HG02759 (cell line): ENCODE measurements at regions not wholly inside any gene's neighbourhood (a gene's known extent, or its start where the extent isn't known, plus 50 kb on each side); places are given as distances from the start of the nearest gene placed in this dataset.
"Not testable (repeated sequence)": the region's sequence is repeated elsewhere in the genome, so short reads cannot be mapped to it uniquely, and the experiment has no call there.

Experiments
- ATAC-seq: cut with Tn5 transposase; IDR thresholded peaks from one replicate; pipeline ENCODE4 v1.9.1; 2021; ENCODE audit warnings: mild to moderate bottlenecking, moderate library complexity; ENCODE audit not compliant: unreplicated experiment

DNA sequence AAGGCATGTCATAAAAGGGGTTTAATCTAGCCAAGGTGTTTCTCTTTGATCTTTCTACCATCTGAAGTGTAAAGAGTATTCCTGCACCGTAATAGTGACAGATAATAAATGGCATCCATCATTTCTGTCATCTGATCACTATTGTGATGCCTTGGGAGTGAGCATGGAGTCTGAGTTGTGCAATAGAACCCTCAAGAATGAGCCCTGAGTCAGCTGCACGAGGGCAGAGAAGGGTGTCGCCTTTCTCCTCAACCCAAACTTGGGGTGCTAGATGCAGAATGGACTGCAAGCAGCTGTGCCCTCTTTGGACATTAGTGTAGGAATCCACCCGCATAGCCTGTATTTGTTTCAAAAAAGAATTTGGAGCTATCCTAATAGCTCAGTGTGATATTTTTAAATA, 115.2 kb downstream of the ZNF37A start:
- ATAC-seq: no peak

DNA sequence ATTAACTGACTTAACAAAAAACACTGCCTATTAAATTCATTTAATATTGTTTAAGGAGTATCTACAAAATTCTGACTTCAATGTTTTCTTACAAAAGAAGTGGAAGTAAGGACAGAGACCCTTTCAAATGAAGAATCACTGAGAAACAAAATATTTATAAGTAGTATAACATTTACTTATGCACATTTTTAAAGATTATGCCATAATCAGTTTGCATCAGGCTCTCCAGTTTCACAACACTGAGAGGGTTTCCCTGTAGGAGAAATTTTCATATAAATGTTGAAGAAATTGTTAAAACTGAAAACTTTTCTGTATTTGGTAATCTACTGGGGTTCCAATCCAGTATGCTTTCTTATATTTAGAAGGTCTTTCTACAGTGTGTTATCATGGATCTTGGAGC, 115.6 kb downstream of the ZNF37A start:
- ATAC-seq: not testable (repeated sequence)

DNA sequence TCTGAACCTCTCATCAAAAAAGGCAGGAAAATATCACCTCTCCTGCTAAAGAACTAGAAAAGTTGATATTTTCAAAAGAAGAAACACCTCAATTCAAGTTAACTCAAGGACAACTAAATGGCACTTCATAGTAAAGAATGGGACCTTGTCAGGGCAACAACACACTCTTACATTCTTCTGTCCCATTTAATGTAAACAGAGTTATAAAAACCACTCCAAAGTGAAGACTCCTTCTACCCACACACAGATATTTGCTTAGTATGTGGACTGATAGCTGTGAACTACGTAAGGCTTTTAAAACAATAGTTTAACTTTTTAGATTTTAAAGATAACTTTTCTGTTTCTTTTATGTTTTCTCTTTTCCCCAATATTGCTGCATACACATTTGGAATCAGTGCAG, 118.3 kb downstream of the ZNF37A start:
- ATAC-seq: no peak

DNA sequence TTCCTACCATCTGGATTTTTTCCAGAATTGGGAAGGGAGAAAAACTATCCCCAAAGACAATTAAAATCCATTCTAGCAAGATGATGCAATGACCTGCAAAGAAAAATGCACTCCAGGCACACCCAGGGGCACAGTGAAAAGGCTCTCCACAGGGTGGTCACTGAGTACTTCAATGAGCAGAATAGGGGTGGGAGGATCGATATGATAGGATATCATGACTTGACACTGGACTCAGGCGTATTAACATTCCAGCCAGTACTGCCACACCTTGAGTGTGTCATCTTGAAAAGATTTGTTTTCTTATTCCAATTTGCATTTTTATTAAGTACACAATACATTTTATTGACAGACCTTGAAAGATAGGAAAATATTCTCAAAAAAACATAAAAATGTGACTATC, 132.2 kb downstream of the ZNF37A start:
- no peak for ATAC-seq

DNA sequence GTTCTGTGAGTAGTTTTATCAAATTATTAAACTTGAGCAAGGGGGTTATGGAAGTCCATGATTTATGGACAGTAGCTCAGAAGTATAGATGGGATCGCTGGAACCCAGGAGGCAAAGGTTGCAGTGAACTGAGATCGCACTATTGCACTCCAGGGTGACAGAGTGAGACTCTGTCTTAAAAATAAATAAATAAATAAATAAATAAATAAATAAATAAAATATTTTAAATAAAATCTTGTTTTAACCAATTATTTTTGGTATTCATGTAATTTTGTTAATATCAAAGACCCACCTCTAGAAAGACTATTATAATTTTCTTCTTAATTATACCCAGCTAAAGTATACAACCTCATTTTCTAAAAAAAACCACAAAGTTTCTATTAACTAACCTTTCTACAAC, 134.3 kb downstream of the ZNF37A start:
- ATAC-seq: no peak

DNA sequence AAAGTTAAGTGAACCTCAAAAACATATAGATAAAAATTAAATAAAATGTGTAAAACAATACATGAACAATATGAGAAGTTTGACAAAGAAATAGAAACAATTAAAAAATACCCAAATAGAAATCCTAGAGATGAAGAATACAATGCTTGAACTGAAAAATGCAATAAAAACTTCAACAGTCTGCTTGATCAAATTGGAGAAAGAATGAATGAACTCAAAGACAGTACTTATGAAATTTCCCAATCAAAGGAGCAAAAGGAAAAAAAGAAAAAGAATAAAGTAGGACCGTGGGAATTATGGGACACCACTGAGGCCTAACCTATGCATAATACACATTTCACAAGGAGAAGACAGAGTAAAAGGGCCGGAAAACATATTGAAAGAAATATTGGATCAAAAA, 144.3 kb downstream of the ZNF37A start:
- not testable (repeated sequence) for ATAC-seq

DNA sequence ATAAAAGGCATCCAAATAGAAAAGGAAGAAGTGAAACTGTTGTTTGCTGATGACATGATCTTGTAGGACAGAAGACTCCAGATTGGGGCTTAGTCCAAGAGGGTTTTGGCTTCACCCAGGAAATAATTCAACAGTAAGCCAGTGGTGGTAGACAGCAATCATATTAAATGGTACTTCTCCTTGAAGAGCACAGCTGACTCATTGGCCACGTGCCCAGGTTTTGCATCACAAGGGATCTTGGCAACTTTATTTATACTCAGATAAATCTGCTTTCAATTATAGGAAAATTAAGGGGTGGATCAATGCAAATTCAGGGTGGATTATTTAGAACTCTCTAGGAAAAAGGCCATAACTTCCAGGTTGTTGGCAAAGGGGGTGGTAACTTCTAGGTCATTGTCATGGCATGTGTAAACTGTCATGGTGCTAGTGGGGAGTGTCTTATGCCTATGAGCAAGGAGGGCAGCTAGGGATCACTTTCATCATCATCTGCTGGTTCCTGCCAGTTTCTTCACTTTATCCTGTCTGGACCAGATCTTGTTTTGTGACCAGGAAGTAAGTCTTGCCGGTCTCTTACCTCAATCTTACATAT, 148.0 kb downstream of the ZNF37A start:
- not testable (repeated sequence) for ATAC-seq

DNA sequence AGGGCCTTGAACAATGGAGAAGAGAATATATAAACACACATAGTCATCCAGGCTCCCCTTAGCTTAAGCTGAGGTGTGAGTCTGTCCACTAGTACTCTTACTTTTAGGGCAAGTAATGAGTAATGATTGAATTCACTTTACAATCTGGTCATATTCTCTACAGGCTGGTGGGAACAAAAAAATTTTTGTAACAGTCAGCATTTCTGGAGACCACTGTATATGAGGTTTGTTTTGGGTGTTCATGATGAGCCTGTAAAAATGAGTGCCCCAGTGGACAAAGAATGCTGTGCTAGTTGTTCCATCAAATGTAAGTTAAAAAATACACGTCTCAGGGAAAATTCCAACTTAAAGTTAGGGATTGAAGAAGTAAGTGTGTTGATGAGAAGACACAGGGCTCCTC, 154.0 kb downstream of the ZNF37A start:
- not testable (repeated sequence) for ATAC-seq

DNA sequence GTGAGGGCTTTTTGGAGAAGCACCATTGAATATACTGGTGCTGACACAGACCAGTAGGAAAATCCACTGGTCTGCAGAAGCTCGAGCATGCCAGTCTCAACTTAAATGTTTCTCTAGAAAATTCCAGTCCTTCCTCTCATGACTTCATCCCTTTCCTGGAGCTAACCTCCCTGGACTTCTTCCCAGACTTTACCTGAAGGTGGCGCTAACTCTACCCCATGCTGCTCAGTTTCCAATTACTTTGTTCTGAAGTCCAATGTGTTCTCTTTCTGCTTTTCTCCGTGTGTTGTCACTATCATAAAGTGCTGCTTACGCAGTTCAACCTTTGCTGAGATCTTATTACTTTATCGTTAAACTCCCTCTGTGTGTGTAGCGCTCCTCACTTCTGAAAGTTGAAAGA, 158.4 kb downstream of the ZNF37A start:
- ATAC-seq: not testable (repeated sequence)

DNA sequence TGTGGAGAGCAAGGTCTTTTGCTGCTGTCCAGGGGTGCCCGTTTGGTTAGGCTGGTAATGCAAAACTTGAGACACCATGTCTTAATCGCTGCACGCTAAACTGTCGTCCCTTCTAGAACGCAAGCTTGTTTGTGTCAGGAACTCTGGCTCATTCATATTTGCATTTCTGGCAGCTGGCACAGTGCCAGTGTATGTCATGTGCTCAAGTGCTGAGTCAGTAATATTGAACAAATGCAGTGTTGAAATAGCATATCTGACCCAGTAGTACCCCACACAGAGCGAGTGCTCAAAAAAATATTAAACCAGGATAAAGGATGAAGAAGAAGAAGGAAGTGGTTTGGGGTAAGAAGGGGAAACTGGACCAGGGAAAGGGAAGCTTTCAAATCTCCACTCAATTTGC, 173.4 kb downstream of the ZNF37A start:
- not testable (repeated sequence) for ATAC-seq

DNA sequence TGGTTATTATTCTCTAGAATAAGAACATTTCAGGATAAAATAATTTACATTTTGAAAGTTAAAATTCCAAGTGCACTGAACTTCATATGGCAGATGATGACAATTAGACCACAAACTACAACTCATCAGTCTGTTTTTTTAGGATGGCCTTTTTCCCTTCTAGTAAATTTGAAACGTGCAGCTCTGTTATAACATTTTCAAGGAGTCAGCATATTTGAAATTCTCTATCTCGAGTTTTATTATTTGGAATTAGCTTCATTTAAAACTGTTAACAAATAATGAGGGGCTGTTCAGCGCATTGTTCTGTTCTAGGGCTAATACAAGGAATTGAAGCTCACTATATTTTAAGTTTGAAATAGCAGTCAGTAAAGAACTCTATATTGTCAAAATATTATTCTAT, 176.9 kb downstream of the ZNF37A start:
- not testable (repeated sequence) for ATAC-seq

DNA sequence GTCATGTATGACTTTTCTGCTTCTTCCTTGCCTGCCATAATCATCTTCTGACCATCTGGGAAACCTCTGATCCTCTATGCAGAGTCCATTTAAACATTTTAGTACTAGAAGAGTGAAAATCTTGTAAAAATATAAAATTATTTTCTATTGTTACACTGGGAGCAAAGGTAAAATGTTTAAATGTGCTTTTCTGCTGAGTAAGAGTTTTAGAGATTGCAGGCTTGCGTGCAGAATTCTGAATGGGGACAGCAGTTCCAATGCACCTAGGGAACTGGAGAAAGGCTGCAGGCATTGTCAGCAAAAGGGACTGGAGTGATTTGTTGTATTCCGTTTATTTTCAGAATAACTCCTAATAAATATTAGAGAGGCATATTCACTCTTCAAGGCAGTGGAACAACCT, 180.7 kb downstream of the ZNF37A start:
- ATAC-seq: not testable (repeated sequence)

DNA sequence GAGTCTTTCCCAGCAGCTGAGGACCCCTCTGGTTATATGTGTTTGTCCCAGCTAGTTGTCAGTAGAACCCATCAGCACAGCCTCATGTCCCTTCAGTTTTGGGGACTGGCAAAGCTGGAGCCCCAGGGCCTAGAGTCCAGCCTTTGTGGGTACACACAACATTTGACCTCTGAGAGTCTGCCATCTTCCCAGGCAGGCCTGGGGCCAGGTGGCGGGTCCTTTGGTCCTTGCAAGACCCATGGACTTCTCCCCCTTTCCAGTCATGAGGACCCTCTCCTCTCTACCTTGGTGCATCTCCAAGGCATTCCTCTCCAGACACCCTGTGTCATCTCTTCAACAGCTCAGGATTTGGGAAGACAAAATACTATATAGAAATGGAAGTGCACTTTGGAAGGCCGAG, 198.4 kb downstream of the ZNF37A start:
- ATAC-seq: not testable (repeated sequence)

DNA sequence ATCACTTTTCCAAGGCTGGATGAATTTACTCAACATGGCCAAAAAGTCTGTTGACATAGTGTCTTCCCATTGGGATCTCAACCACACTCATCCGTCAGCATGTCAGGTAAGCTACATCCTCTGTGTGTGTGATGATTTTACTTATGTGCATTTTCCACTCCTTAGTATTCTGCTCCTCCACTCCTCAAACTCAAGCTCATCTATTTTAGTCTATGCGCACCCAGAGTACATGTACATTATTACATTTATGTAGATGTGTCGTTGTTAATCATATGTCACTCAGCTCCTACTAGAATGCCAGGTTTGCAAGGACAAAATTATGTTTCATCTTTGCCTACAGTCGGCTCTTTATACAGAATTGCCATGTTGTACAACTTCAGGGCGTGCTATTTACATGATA, 216.0 kb downstream of the ZNF37A start:
- ATAC-seq: not testable (repeated sequence)

DNA sequence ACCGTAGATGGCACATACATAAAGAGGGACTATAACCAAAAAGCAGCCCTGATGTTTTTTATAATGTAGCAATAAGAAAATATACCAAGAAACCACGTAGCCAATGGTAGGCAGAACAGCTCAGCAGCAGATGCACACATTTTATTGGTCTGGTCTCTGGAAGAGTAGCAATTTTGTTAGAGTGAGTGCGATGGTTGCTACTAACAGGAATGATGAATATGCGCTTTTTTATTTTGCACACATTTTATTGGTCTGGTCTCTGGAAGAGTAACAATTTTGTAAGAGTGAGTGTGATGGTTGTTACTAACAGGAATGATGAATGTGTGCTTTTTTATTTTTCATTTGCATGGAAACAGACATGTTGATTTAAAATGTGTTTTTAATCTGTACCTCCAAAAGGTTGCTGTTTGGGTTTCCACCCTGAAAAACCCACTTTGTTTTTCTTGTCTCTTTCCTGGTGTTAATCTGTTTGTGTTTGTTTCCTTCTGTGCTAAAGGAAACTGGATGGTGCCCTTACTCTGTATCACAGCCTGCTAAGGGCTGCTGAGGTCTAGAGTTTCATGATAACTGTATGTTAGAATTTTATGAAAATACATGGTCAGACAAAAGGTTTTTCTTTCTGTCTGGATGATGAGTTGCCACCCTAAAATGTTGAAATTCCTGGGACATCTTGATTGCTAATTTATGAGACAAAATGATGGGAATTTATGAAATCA, 221.1 kb downstream of the ZNF37A start:
- not testable (repeated sequence) for ATAC-seq

DNA sequence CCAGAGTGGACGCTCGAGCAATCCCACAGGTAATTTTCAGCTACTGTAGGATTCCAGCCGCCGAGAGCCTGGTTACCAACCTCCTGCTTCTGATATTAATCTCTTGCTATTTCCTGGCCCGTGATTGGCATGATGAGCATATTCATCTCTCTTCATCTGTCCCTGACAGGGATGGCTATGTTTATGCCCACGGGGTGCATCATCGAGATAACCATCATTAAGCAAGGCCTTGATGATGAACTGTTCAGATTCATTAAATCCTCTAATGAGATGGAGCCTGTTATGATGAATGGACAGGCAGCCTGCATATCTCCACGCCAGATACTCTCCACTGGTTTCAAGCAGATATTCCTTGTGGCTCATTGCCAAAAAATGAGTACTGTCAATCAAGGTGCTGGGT, 227.3 kb downstream of the ZNF37A start:
- ATAC-seq: not testable (repeated sequence)

DNA sequence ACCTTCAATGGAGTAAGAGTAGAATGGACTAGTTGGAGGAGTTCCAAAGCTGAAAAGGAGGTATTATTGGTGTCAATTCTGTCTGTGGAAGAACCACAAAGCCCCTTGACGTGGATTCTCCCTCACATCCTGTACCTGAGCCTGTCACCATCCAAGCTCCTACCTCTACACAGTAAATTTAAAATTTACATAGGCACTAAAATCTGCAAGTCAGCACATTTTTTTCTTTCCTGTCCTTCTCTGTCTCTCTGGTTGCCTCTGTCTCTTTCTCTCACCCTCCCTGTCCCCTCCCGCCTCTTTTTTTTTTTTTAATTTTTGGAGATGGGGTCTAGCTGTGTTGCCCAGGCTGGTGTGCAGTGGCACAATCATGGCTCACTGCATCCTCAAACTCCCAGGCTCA, 236.2 kb downstream of the ZNF37A start:
- not testable (repeated sequence) for ATAC-seq

DNA sequence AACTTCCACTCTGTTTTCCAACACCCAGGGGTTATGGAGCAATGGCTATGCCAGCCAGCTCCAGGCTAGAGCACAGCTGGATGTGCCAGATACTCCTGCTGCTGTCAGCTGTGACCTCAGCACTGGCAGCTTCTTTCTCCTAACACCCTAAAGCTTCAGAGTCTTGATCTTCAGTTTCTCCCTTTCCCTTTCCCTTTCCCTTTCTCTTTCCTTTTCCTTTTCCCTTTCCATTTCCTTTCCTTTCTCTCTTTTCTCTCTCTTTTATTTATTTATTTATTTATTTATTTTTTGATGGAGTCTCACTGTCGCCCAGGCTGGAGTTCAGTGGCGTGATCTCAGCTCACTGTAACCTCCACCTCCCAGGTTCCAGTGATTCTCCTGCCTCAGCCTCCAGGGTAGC, 237.0 kb downstream of the ZNF37A start:
- not testable (repeated sequence) for ATAC-seq

DNA sequence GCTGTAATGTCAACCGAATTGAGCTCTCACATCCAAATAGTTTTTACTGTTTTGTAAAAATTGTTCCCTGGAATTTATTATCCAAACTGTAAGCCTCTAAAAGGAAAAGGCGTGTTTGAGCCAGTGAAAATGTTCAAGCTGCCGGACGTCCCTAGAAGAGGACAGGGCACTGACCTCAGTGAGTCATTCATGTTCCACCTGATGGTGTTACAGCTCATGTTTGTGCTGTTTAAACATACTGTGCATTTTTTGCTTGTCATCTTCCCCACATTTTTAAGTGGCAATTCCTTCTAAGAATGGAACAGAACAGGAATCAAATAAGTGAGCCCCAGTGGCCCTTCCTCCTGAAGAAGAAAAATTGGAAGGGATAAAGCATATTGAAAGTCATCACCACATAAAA, 239.6 kb downstream of the ZNF37A start:
- not testable (repeated sequence) for ATAC-seq

DNA sequence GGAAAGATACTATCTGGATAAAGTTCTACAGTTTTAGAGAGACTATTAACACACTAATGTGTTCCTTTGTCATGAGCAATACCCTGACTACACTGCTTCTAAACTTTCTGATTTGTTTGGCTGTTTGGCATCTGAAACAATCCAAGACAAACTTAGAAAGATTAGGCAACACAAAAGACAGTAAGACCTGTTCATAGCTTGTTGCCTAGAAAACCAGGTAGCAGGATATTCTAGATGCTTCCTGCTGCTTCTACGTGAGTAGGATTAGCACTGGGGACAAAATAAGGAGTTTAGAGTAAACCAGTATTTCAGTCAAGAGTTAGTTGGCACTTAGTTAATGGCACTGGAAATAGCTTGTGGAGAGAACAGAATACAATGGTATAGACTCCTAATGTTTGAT, 256.5 kb downstream of the ZNF37A start:
- ATAC-seq: not testable (repeated sequence)

DNA sequence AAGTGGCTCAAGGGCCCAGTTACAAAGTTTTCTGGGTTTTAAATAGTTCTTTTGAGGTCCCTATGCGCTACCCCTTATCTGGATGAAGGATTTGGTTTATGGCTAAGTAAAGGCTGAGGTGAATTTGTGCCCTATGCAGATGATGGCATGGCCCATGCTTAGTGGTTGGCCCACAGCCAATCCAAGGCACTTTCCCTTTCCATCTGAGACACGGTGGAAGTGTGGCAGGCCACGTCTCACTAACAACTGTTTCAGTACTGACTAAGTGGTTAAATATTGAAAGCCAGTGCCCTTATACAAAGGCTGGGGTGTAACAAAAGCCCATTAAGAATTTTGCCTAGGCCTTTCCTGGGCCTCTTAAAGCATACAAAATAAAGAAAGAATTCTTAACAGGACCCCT, 260.3 kb downstream of the ZNF37A start:
- ATAC-seq: not testable (repeated sequence)

DNA sequence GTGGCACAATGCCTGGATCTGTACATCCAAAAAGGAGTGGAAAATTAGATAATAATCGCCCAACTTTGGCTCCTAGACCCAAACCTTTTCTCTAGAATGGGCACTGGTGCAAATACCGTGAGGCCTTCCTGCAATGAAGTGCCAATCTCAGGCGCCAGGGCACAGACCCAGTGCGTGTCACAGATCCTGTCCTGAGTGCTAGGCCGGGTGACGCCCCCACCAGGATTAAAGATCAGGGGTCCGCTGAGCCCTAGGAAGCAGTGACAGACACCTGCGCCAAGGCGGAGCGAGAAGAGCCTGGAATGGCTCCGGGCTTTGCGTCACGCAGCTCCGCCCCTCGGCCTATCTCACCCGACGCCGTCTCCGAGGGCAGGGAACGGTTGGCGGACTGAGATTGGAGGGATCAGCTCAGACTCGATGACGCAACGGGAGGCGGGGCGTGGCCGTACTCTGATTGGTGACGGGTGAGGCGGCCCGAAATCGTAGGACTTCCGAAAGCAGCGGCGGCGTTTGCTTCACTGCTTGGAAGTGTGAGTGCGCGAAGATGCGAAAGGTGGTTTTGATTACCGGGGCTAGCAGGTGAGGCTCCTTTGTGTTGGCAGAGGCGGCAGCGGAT, 261.9 kb downstream of the ZNF37A start:
- peak; percentile 98 for ATAC-seq
